ENCODE measurements at regions not wholly inside any gene's neighbourhood (a gene's known extent, or its start where the extent isn't known, plus 50 kb on each side); places are given as distances from the start of the nearest gene placed in this dataset.
A peak's percentile ranks its signal among the peaks of the same experiment; 100 is the strongest.

- 16% methylated on average over 3 of the region's 3 CpGs for WGBS
- no peak overlapping the region for H3K4me3 ChIP-seq (ENCODE audit: low read depth in 1 of 3, low read length in 3 of 3)
- DNase-seq (ENCODE audit: low spot score): no peak
These were observed 121.4 kb upstream of the DST start for GRCh38 chr6:56764081-56764566.

GRCh38 chr6:56761651-56762050 is 119.0 kb upstream of the DST start:
- 89% methylated on average over 1 of the region's 1 CpG for WGBS
- no peak for DNase-seq (ENCODE audit: low spot score)
- Histone ChIP-seq H3K36me3 (ENCODE audit: control insufficient read depth in 4 of 4, insufficient read depth in 3 of 4, low read depth in 1 of 4, low read length in 3 of 4) (no peaks in the 10 kb centered on the region), H3K9ac (ENCODE audit: low read depth in 1 of 2, low read length in 2 of 2) (no peak overlapping the region), H3K4me3 (ENCODE audit: low read depth in 1 of 3, low read length in 3 of 3) (no peak overlapping the region), H3K27ac (ENCODE audit: low read depth in 1 of 2, low read length in 2 of 2) (no peak overlapping the region), H3K9me3 (ENCODE audit: control insufficient read depth in 4 of 4, low read length in 3 of 4) (no peaks in the 10 kb centered on the region), H3K27me3 (ENCODE audit: control insufficient read depth in 4 of 4, insufficient read depth in 4 of 4, low read length in 3 of 4) (no peaks in the 10 kb centered on the region), H3K4me1 (ENCODE audit: control insufficient read depth in 4 of 4, insufficient read depth in 4 of 4, low read length in 3 of 4) (peaks cover 0 to 12% (median 3%) of the 10 kb centered on the region in 4 donors)
- no peak for TF ChIP-seq HNF4G (IDR thresholded peaks at IDR 0.05)
- TF ChIP-seq SP1 (IDR thresholded peaks at IDR 0.05): no peak
- no peak for TF ChIP-seq ATF3 (IDR thresholded peaks at IDR 0.05)

More at GRCh38 chr6:56764081-56764566, 121.4 kb upstream of the DST start:
- H3K27ac ChIP-seq (ENCODE audit: low read depth in 1 of 2, low read length in 2 of 2): peak overlapping the region; percentile 8 to 66
- H3K9ac ChIP-seq (ENCODE audit: low read depth in 1 of 2, low read length in 2 of 2): peak overlapping the region in 1 of 2 donors; percentile 36
- peaks cover 0 to 9% (median 3%) of the 10 kb centered on the region in 4 donors for H3K4me1 ChIP-seq (ENCODE audit: control insufficient read depth in 4 of 4, insufficient read depth in 4 of 4, low read length in 3 of 4)
- TF ChIP-seq RAD21 (IDR thresholded peaks at IDR 0.05) (peak; percentile 73 to 80), FOXA1 (IDR thresholded peaks at IDR 0.05) (no peak), SP1 (IDR thresholded peaks at IDR 0.05) (peak; percentile 26), CTCF (IDR thresholded peaks at IDR 0.05; ENCODE audit: low read depth, low read length, missing input control) (peak; percentile 45), RXRA (IDR thresholded peaks at IDR 0.05) (peak; percentile 55 to 62)
- no peaks in the 10 kb centered on the region for H3K36me3 ChIP-seq (ENCODE audit: control insufficient read depth in 4 of 4, insufficient read depth in 3 of 4, low read depth in 1 of 4, low read length in 3 of 4)
- H3K27me3 ChIP-seq (ENCODE audit: control insufficient read depth in 4 of 4, insufficient read depth in 4 of 4, low read length in 3 of 4): no peaks in the 10 kb centered on the region
- no peaks in the 10 kb centered on the region for H3K9me3 ChIP-seq (ENCODE audit: control insufficient read depth in 4 of 4, low read length in 3 of 4)

GRCh38 chr6:56760842-56761241 is 118.2 kb upstream of the DST start:
- Histone ChIP-seq H3K4me1 (ENCODE audit: control insufficient read depth in 4 of 4, insufficient read depth in 4 of 4, low read length in 3 of 4) (peaks cover 0 to 12% (median 5%) of the 10 kb centered on the region in 4 donors), H3K36me3 (ENCODE audit: control insufficient read depth in 4 of 4, insufficient read depth in 3 of 4, low read depth in 1 of 4, low read length in 3 of 4) (no peaks in the 10 kb centered on the region), H3K27ac (ENCODE audit: low read depth in 1 of 2, low read length in 2 of 2) (no peak overlapping the region), H3K4me3 (ENCODE audit: low read depth in 1 of 3, low read length in 3 of 3) (no peak overlapping the region), H3K27me3 (ENCODE audit: control insufficient read depth in 4 of 4, insufficient read depth in 4 of 4, low read length in 3 of 4) (no peaks in the 10 kb centered on the region), H3K9ac (ENCODE audit: low read depth in 1 of 2, low read length in 2 of 2) (no peak overlapping the region), H3K9me3 (ENCODE audit: control insufficient read depth in 4 of 4, low read length in 3 of 4) (no peaks in the 10 kb centered on the region)
- WGBS: 73% methylated on average over 1 of the region's 1 CpG
- TF ChIP-seq TAF1 (conservative IDR thresholded peaks at IDR 0.05) (no peak), YY1 (IDR thresholded peaks at IDR 0.05) (no peak), ATF3 (IDR thresholded peaks at IDR 0.05) (no peak)
- DNase-seq (ENCODE audit: low spot score): no peak

GRCh38 chr6:56759521-56759920 is 116.8 kb upstream of the DST start:
- DNase-seq (ENCODE audit: low spot score): no peak
- Histone ChIP-seq H3K9me3 (ENCODE audit: control insufficient read depth in 4 of 4, low read length in 3 of 4) (no peaks in the 10 kb centered on the region), H3K9ac (ENCODE audit: low read depth in 1 of 2, low read length in 2 of 2) (no peak overlapping the region), H3K27me3 (ENCODE audit: control insufficient read depth in 4 of 4, insufficient read depth in 4 of 4, low read length in 3 of 4) (no peaks in the 10 kb centered on the region), H3K4me1 (ENCODE audit: control insufficient read depth in 4 of 4, insufficient read depth in 4 of 4, low read length in 3 of 4) (peaks cover 0 to 11% (median 4%) of the 10 kb centered on the region in 4 donors), H3K27ac (ENCODE audit: low read depth in 1 of 2, low read length in 2 of 2) (no peak overlapping the region), H3K4me3 (ENCODE audit: low read depth in 1 of 3, low read length in 3 of 3) (no peak overlapping the region), H3K36me3 (ENCODE audit: control insufficient read depth in 4 of 4, insufficient read depth in 3 of 4, low read depth in 1 of 4, low read length in 3 of 4) (no peaks in the 10 kb centered on the region)
- 75% methylated on average over 2 of the region's 2 CpGs for WGBS
- TF ChIP-seq NR2F2 (IDR thresholded peaks at IDR 0.05): no peak
- TF ChIP-seq RAD21 (IDR thresholded peaks at IDR 0.05): no peak
- TF ChIP-seq TAF1 (conservative IDR thresholded peaks at IDR 0.05): no peak
- TF ChIP-seq FOXA1 (IDR thresholded peaks at IDR 0.05): no peak
- TF ChIP-seq ZBTB33 (IDR thresholded peaks at IDR 0.05): no peak
- TF ChIP-seq HNF4A (conservative IDR thresholded peaks at IDR 0.05): no peak
